ENCODE measurements at regions not wholly inside any gene's neighbourhood (a gene's known extent, or its start where the extent isn't known, plus 50 kb on each side); places are given as distances from the start of the nearest gene placed in this dataset.

DNA sequence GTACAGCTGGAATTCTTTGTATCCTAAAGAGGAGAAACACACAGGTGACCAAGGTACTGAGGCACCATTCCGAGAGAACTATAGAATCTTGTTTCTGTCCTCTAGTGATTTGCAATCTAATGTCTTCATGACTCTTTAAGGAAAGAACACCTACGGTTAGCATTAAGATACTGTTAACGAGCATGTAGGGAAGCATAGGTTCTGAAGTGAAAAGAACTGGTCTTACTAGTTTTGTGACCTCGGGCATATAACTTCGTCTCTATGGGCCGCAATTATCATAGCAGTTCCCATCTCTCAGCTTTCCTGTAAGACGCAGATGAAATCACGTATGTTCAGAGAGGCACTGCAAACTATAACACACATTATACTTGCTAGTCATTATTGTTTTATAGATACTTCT is 193.0 kb upstream of the NBEA start:
- DNase-seq (ENCODE audit: low read depth in 2 of 2), result no peak

DNA sequence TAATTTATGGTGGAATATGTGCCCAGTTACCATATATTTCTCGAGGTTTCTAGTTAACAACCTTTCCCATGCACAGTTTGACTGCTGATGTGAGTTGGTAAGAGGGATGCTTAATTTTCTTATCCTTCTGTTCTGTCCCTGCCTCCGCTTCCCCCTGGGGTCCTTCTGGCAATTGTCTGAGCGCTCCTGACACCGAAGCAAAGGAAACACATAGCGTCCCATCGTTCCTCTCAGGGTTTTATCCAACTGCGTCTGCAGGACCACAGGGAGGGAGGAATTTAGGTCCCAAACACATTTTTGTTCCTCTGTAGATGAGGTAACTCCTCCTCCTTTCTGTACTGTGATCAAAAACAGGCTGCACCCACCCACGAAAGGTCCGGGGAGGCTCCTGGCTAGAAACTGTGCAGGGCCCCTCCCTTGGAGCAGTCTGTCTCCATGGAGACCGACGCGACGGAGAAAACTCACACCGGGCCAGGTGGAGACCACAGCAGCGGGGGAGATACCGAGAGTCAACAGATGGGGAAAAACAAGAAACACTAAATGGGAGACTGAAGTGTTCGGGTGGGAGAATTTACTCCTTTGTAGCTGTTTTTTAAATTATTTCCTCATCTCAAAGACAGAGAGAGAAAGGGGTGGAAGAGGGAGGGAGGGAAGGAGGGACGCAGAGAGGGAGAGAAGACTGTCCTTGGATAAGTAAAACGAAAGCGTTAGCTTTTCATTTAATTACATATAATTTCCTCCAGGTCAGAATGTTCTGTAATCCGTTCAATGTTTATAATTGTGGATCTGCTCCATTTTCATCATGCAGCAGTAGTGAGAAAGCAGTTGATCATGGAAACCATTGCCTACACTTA is 191.8 kb upstream of the NBEA start:
- DNase-seq (ENCODE audit: low read depth in 2 of 2), result no peak

DNA sequence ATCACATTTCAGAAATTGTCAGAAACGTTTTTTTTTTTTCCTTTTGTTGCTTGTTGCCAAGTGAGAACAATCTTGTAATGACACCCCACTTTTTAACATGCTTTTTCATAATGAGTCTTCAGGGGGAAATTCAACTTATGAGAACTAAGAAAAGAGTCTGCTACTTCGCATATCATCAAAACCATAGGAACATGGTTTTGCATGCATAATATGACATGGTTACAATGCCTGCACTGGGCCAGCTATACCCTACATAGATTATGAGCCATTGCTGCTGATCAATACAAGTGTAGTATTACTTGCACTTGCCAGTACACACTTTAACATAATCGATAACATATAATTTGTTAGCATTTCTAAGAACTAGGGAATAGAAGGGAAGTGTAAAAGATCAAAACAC is 191.0 kb upstream of the NBEA start:
- no peak for DNase-seq (ENCODE audit: low read depth in 2 of 2)

- no peak for DNase-seq (ENCODE audit: low read depth in 2 of 2)
Measured at GRCh38 chr13:34751492-34751891, 190.6 kb upstream of the NBEA start.

GRCh38 chr13:34752283-34752960 is 189.6 kb upstream of the NBEA start:
- no peak for DNase-seq (ENCODE audit: low read depth in 2 of 2)

- DNase-seq (ENCODE audit: low read depth in 2 of 2), result no peak
Measured at GRCh38 chr13:34756136-34756535, 185.9 kb upstream of the NBEA start.

DNA sequence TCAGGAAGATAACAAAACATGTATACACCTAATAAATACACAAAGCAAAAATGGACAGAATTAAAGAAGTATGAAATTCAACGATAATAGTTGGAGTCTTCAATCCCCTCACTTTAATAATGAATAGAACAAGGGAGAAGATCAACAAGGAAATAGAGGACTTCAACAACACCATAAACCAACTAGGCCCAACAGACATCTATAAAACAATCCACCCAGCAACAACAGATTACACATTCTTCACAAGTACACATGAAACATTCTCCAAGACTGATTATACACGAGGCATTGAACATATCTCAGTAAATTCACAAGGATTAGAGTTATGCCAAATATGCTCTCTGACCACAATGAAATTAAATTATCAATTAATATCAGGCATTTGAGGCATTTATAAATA is 185.5 kb upstream of the NBEA start:
- DNase-seq (ENCODE audit: low read depth in 2 of 2), result no peak

GRCh38 chr13:34757441-34757840 is 184.6 kb upstream of the NBEA start:
- no peak for DNase-seq (ENCODE audit: low read depth in 2 of 2)

GRCh38 chr13:34758628-34759027 is 183.4 kb upstream of the NBEA start:
- no peak for DNase-seq (ENCODE audit: low read depth in 2 of 2)

DNA sequence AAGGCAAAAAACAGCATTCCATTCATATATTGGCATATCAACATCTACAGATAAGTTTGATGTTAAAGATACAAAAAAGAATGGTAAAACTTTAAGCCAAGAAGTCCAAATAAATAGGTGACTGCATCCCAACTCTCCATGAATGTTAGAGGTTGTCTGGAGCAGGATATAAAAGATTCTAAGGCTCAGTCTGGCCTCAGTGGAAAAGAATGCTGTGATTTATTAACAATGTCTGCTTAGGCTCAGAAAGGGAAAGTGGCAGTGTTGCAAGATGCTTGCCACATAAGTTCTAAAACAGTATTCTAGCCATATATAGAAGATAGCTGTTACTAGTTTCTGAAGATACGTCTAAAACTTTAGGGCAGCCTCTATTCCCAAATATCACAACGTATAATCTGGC is 179.8 kb upstream of the NBEA start:
- no peak for DNase-seq (ENCODE audit: low read depth in 2 of 2)

DNA sequence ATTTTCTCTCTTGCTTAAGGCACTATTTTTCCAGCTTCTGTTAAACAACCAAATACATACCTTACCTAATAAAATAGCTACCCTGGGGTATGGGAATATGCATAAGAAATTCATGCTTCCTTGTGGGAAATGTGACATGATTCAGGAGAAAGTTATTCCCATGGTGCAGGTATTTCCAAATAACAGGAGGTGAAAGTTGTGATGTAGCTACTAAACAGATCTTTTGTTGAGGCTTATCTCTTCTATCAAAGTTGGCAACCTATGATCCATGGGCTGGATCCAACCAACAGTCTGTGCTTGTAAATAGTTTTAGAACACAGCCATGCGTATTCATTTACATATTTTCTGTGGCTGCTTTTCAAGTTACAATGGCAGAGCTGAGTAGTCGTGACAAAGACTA is 177.8 kb upstream of the NBEA start:
- no peak for DNase-seq (ENCODE audit: low read depth in 2 of 2)

DNA sequence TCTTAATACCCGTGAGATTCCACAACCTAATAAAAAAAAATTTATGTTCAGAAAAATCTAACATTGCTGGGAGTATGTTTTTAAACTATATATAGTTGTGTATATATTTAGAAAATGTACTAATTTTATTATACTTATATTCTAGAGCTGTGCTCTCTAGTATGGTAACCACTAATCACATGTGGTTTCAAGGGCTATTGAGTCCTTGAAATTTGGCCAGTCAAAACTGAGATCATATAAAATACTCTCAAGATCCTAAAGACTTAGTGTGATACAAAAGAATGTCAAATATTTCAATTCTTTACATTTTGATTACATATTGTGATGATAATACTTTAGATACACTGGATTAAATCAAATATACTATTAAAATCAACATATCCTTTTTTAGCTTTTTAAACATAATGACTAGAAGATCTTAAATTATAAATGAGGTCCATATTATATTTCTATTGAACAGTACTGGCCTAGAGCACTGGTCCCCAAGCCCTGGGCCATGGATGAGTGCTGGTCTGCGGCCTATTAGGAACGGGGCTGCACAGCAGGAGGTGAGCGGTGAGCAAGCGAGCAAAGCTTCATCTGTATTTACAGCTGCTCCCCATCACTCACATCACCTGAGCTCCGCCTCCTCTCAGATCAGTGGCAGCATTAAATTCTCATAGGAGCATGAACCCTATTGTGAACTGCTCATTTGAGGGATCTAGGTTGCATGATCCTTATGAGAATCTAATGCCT is 176.5 kb upstream of the NBEA start:
- no peak for DNase-seq (ENCODE audit: low read depth in 2 of 2)

- DNase-seq (ENCODE audit: low read depth in 2 of 2), result no peak
Measured at GRCh38 chr13:34767778-34768177, 174.3 kb upstream of the NBEA start.

DNA sequence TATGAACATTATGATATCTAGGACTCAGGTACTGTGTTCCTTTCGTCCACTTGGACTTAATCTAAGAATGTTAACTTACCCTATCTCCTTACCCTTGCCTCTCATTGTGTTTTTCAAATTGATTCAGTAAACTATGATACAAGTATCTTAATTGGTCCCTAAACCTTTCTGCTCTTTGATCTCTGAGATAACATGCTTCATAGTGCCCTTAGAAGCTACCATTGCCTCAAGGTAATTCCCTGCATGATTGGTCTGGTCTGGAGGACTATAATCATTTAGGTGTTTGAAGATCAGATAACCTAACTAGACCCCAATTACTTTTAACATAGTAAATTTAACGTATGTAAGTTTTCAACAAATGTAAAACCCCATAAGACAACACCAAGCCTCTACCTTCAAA is 169.9 kb upstream of the NBEA start:
- no peak for DNase-seq (ENCODE audit: low read depth in 2 of 2)

- no peak for DNase-seq (ENCODE audit: low read depth in 2 of 2)
Measured at GRCh38 chr13:34772881-34773280, 169.2 kb upstream of the NBEA start.

DNA sequence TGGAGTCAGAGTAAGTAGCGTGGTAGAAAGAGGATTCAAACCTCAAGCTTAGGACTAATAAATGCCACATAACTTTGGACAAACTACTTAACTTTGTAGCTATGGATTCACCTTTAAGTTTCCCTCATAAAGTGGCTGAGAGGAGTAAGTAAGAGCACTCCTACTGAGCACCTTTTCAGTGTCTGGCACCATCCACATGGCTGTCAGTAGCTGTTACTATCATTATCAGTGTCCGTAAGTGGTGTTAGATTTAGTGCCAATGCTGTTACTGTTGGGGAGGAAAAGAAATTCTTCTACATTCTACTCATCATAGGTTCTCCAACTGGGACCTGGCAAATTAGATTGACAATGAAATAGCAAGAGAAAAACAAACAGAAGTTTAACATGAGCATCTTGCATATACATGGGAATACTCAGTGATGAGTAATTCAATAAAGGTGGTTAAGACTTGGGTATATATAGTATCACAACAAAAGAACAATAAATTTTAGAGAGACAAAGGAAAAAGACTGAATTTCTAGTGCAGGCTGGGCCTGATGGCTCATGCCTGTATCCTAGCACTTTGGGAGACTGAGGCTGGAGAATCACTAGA is 165.6 kb upstream of the NBEA start:
- no peak for DNase-seq (ENCODE audit: low read depth in 2 of 2)

GRCh38 chr13:34777089-34777913 is 164.8 kb upstream of the NBEA start:
- DNase-seq (ENCODE audit: low read depth in 2 of 2), result no peak

GRCh38 chr13:34777914-34778303 is 164.2 kb upstream of the NBEA start:
- DNase-seq (ENCODE audit: low read depth in 2 of 2), result no peak

DNA sequence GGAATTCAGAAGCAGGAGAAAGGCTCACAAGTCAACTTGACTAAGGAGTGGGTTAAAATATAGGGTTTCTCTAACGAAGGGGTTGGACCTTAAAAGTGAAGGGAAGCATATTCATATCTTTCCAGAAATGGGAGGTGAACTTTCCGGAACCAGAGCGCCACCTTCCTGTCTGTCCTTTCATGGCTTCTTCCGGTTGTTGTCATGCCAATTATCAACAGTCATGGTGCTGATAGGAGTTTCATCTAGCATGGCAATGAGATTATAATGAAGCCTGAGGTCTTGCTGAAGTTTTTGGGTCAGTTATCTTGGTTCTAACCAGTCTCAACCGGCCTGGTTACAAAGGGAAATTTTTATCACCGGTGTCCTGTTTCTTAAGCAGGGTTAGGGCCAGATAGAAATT is 162.9 kb upstream of the NBEA start:
- DNase-seq (ENCODE audit: low read depth in 2 of 2), result no peak

GRCh38 chr13:34793301-34793700 is 148.8 kb upstream of the NBEA start:
- no peak for DNase-seq (ENCODE audit: low read depth in 2 of 2)

- DNase-seq (ENCODE audit: low read depth in 2 of 2), result no peak
Measured at GRCh38 chr13:34803756-34804155, 138.3 kb upstream of the NBEA start.

DNA sequence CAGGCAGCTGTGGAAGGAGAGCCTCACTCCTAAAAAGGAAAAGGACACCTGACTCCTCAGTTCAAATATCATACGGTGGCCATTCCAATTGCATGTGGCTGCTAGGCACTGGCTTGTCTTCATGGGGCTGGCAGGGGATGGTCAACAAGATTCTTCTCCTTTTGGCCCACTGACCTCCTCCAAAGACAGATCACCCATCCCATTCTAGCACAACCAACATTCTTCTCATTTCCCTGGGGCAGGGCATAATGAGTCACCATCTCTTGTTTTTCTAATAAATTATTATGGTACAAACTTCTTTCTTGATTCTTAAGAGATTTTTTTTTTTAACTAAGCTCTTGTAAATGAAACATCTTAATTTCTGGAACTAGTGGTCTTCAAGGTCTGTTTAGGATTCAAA is 136.7 kb upstream of the NBEA start:
- DNase-seq (ENCODE audit: low read depth in 2 of 2), result no peak

All from stimulated activated CD4-positive, alpha-beta T cell treated with anti-CD3 and anti-CD28 coated beads, Interleukin-1b, Interleukin-23, amount 100 ng/mL, for 1 hour (primary cell).